ENCODE measurements at regions not wholly inside any gene's neighbourhood (a gene's known extent, or its start where the extent isn't known, plus 50 kb on each side); places are given as distances from the start of the nearest gene placed in this dataset.

- no peak for DNase-seq
Observed at GRCh38 chr10:117934477-117934876, 112.3 kb downstream of the RAB11FIP2 start.

- DNase-seq, result peak; percentile 73
Observed at GRCh38 chr10:117936141-117936540, 110.6 kb downstream of the RAB11FIP2 start.

GRCh38 chr10:117936566-117936965 lies 110.2 kb downstream of the RAB11FIP2 start:
- peak; percentile 65 for DNase-seq

GRCh38 chr10:117936976-117937375 lies 109.8 kb downstream of the RAB11FIP2 start:
- no peak for DNase-seq

GRCh38 chr10:117938104-117938503 lies 108.6 kb downstream of the RAB11FIP2 start:
- no peak for DNase-seq

- DNase-seq, result no peak
Observed at GRCh38 chr10:117942226-117942625, 104.5 kb downstream of the RAB11FIP2 start.

GRCh38 chr10:117944676-117945447 lies 101.9 kb downstream of the RAB11FIP2 start:
- DNase-seq, result no peak

GRCh38 chr10:117945651-117946050 lies 101.1 kb downstream of the RAB11FIP2 start:
- no peak for DNase-seq

- no peak for DNase-seq
Observed at GRCh38 chr10:117946525-117947070, 100.1 kb downstream of the RAB11FIP2 start.

GRCh38 chr10:117948493-117948892 lies 98.2 kb downstream of the RAB11FIP2 start:
- DNase-seq, result no peak

GRCh38 chr10:117950408-117950807 lies 96.3 kb downstream of the RAB11FIP2 start:
- DNase-seq, result no peak
